Aorta (tissue), 5 donors: ENCODE measurements at regions not wholly inside any gene's neighbourhood (a gene's known extent, or its start where the extent isn't known, plus 50 kb on each side); places are given as distances from the start of the nearest gene placed in this dataset.

Experiments
- ATAC-seq: fragments of 200-7000 bp; cut with Tn5 transposase; one replicate; pipeline ENCODE4 v1.9.1; 2022; ENCODE audit warnings: moderate library complexity; ENCODE audit not compliant: low FRiP score
- DNase-seq, 2 donors: peaks; one replicate each; pipeline ENCODE4 v3.0.0-alpha.2; 2020
- H3K27ac ChIP-seq, 2 donors: one replicate each; pipeline ENCODE4 v1.5.1; 2013; ENCODE audit warnings: low read length in 2 of 2, mild to moderate bottlenecking in 2 of 2, moderate library complexity in 2 of 2, control low read depth in 1 of 2, inconsistent platforms in 1 of 2, low read depth in 1 of 2
- H3K27me3 ChIP-seq, 2 donors: one replicate each; pipeline ENCODE4 v1.6.1; 2013; ENCODE audit warnings: control low read depth in 1 of 2, low read length in 1 of 2, mild to moderate bottlenecking in 1 of 2, moderate library complexity in 1 of 2; ENCODE audit not compliant: insufficient read depth in 2 of 2, control insufficient read depth in 1 of 2
- H3K36me3 ChIP-seq, 2 donors: one replicate each; pipeline ENCODE4 v1.6.1; 2013; ENCODE audit warnings: control low read depth in 1 of 2, low read length in 1 of 2, mild to moderate bottlenecking in 1 of 2; ENCODE audit not compliant: insufficient read depth in 2 of 2, control insufficient read depth in 1 of 2
- H3K4me1 ChIP-seq, 2 donors: one replicate each; pipeline ENCODE4 v1.6.1; 2013; ENCODE audit warnings: low read length in 2 of 2, control low read depth in 1 of 2, mild to moderate bottlenecking in 1 of 2, moderate library complexity in 1 of 2; ENCODE audit not compliant: insufficient read depth in 2 of 2, control insufficient read depth in 1 of 2
- H3K4me3 ChIP-seq, 2 donors: one replicate each; pipeline ENCODE4 v1.5.1; 2013; ENCODE audit warnings: low read length in 2 of 2, control low read depth in 1 of 2, mild to moderate bottlenecking in 1 of 2
- H3K9me3 ChIP-seq: one replicate; pipeline ENCODE4 v1.6.1; 2013; ENCODE audit warnings: mild to moderate bottlenecking, low read length; ENCODE audit not compliant: control insufficient read depth
- WGBS, 2 donors: extraction: QIAGEN DNeasy Blood & Tissue Kit; methylation state at CpG; one replicate each; pipeline ENCODE4 v1.1.7; 2013; 5-methylcytosine and 5-hydroxymethylcytosine counted together
- intact Hi-C, 2 donors: fragments of 100-400 bp; cut with DNase I; formaldehyde crosslinking; loops; one replicate each; pipeline versions ENCODE4 v1.14.2 to v1.15.0; 2022
- donor health status: healthy with polysubstance abuse.
- donor health status: Bipolar disorder and iron deficiency.
- donor health status: DM: no; HTN: no; CAD: no.
- donor health status: DM: no; HTN: no; CAD: no.
- donor health status: DM: yes; HTN: yes; CAD: no.

- intact Hi-C loops = no loop called here
- H3K9me3 ChIP-seq = no peaks in the 10 kb centered on the region
- 80 to 85% methylated on average over 7 of the region's 7 CpGs for WGBS, 2 donors
- H3K4me3 ChIP-seq = no peak overlapping the region
- no peak overlapping the region for H3K27ac ChIP-seq
- H3K4me1 ChIP-seq = no peaks in the 10 kb centered on the region
- ATAC-seq (no peak), DNase-seq (no peak)
- no peaks in the 10 kb centered on the region for H3K36me3 ChIP-seq
- no peaks in the 10 kb centered on the region for H3K27me3 ChIP-seq
Measured at GRCh38 chr2:241989074-241989473, 119.5 kb downstream of the RTP5 start.

GRCh38 chr2:241990466-241990865 lies 120.9 kb downstream of the RTP5 start:
- no peaks in the 10 kb centered on the region for H3K36me3 ChIP-seq

GRCh38 chr2:241991299-241991698 lies 121.8 kb downstream of the RTP5 start:
- ATAC-seq (no peak), DNase-seq (no peak)
- no peaks in the 10 kb centered on the region for H3K4me1 ChIP-seq
- H3K4me3 ChIP-seq = no peak overlapping the region
- intact Hi-C loops = no loop called here
- H3K27me3 ChIP-seq = no peaks in the 10 kb centered on the region
- 82 to 85% methylated on average over 26 of the region's 26 CpGs for WGBS, 2 donors
- H3K36me3 ChIP-seq = no peaks in the 10 kb centered on the region
- no peak overlapping the region for H3K27ac ChIP-seq
- H3K9me3 ChIP-seq = no peaks in the 10 kb centered on the region

More at GRCh38 chr2:241990466-241990865, 120.9 kb downstream of the RTP5 start:
- DNase-seq (no peak), ATAC-seq (no peak)
- Histone ChIP-seq H3K9me3 (no peaks in the 10 kb centered on the region), H3K27ac (no peak overlapping the region), H3K4me3 (no peak overlapping the region), H3K4me1 (no peaks in the 10 kb centered on the region), H3K27me3 (no peaks in the 10 kb centered on the region)
- WGBS, 2 donors = 62 to 64% methylated on average over 2 of the region's 2 CpGs
- intact Hi-C loops = no loop called here

GRCh38 chr2:241992753-241993152 lies 123.2 kb downstream of the RTP5 start:
- WGBS, 2 donors = 78 to 86% methylated on average over 14 of the region's 14 CpGs
- no peaks in the 10 kb centered on the region for H3K36me3 ChIP-seq
- H3K4me1 ChIP-seq = no peaks in the 10 kb centered on the region
- H3K4me3 ChIP-seq = no peak overlapping the region
- H3K9me3 ChIP-seq = no peaks in the 10 kb centered on the region
- DNase-seq (no peak), ATAC-seq (no peak)
- no peak overlapping the region for H3K27ac ChIP-seq
- intact Hi-C loops = no loop called here
- H3K27me3 ChIP-seq = no peaks in the 10 kb centered on the region

- Histone ChIP-seq H3K27me3 (no peaks in the 10 kb centered on the region), H3K9me3 (no peaks in the 10 kb centered on the region), H3K4me1 (no peaks in the 10 kb centered on the region), H3K4me3 (no peak overlapping the region), H3K36me3 (no peaks in the 10 kb centered on the region), H3K27ac (no peak overlapping the region)
- WGBS, 2 donors = 94% methylated on average over 16 of the region's 16 CpGs
- intact Hi-C loops = no loop called here
- DNase-seq (no peak), ATAC-seq (no peak)
Measured at GRCh38 chr2:241993386-241994005, 124.0 kb downstream of the RTP5 start.

- intact Hi-C loops = no loop called here
- no peak for DNase-seq
- Histone ChIP-seq H3K27me3 (no peaks in the 10 kb centered on the region), H3K36me3 (no peaks in the 10 kb centered on the region), H3K27ac (no peak overlapping the region), H3K4me3 (no peak overlapping the region), H3K4me1 (no peaks in the 10 kb centered on the region), H3K9me3 (no peaks in the 10 kb centered on the region)
- ATAC-seq = no peak
- 91 to 92% methylated on average over 12 of the region's 12 CpGs for WGBS, 2 donors
Measured at GRCh38 chr2:241994086-241994485, 124.6 kb downstream of the RTP5 start.

- H3K4me3 ChIP-seq = no peak overlapping the region
- H3K27ac ChIP-seq = no peak overlapping the region
- intact Hi-C loops = no loop called here
- H3K9me3 ChIP-seq = no peaks in the 10 kb centered on the region
- ATAC-seq = no peak
- H3K27me3 ChIP-seq = no peaks in the 10 kb centered on the region
- DNase-seq = no peak
- 76 to 85% methylated on average over 9 of the region's 9 CpGs for WGBS, 2 donors
- H3K36me3 ChIP-seq = no peaks in the 10 kb centered on the region
- H3K4me1 ChIP-seq = no peaks in the 10 kb centered on the region
Measured at GRCh38 chr2:241994556-241995213, 125.2 kb downstream of the RTP5 start.

- Histone ChIP-seq H3K4me1 (no peaks in the 10 kb centered on the region), H3K27me3 (no peaks in the 10 kb centered on the region), H3K9me3 (no peaks in the 10 kb centered on the region), H3K36me3 (no peaks in the 10 kb centered on the region), H3K4me3 (no peak overlapping the region), H3K27ac (no peak overlapping the region)
- ATAC-seq (no peak), DNase-seq (no peak)
- 92% methylated on average over 13 of the region's 13 CpGs for WGBS, 2 donors
- intact Hi-C loops = no loop called here
Measured at GRCh38 chr2:241996100-241996499, 126.6 kb downstream of the RTP5 start.

- DNase-seq = no peak
- intact Hi-C loops = no loop called here
- 87 to 91% methylated on average over 16 of the region's 16 CpGs for WGBS, 2 donors
- Histone ChIP-seq H3K4me3 (no peak overlapping the region), H3K4me1 (no peaks in the 10 kb centered on the region), H3K36me3 (no peaks in the 10 kb centered on the region), H3K9me3 (no peaks in the 10 kb centered on the region), H3K27me3 (no peaks in the 10 kb centered on the region), H3K27ac (no peak overlapping the region)
- no peak for ATAC-seq
Measured at GRCh38 chr2:241997017-241997416, 127.5 kb downstream of the RTP5 start.
